ENCODE measurements at regions not wholly inside any gene's neighbourhood (a gene's known extent, or its start where the extent isn't known, plus 50 kb on each side); places are given as distances from the start of the nearest gene placed in this dataset.
"Not testable (repeated sequence)": the region's sequence is repeated elsewhere in the genome, so short reads cannot be mapped to it uniquely, and the experiment has no call there.

- no peak overlapping the region for H3K4me2 ChIP-seq
- ChIA-PET CTCF (no interaction called here), POLR2A (no interaction called here)
- FAIRE-seq (no peak), ATAC-seq (no peak), DNase-seq (ENCODE audit: low read depth in 1 of 2, low spot score in 1 of 2) (no peak)
- H3K4me1 ChIP-seq, result no peaks in the 10 kb centered on the region
- H3K27ac ChIP-seq, result no peak overlapping the region
- H3K9me3 ChIP-seq, result no peaks in the 10 kb centered on the region
- H3K4me3 ChIP-seq, result no peak overlapping the region
- 100% methylated on average over 1 of the region's 1 CpG for WGBS (ENCODE audit: missing lambda C conversion rate)
- TF ChIP-seq FOSB (CRISPR knock-in tag; IDR thresholded peaks at IDR 0.05) (no peak), HEYL (CRISPR knock-in tag; IDR thresholded peaks at IDR 0.05) (no peak), JUNB (IDR thresholded peaks at IDR 0.05) (no peak), POLR2AphosphoS2 (conservative IDR thresholded peaks at IDR 0.05; ENCODE audit: low read length) (no peak), SREBF2 (IDR thresholded peaks at IDR 0.05) (no peak), USF2 (IDR thresholded peaks at IDR 0.05) (no peak), NFE2L2 (conservative IDR thresholded peaks at IDR 0.05; ENCODE audit: low read length) (no peak), BHLHE40 (IDR thresholded peaks at IDR 0.05; ENCODE audit: low read depth, low read length) (no peak), ZNF302 (CRISPR knock-in tag; IDR thresholded peaks at IDR 0.05) (no peak), ELK1 (IDR thresholded peaks at IDR 0.05; ENCODE audit: low read depth, low read length) (no peak), HOXB5 (CRISPR knock-in tag; IDR thresholded peaks at IDR 0.05) (no peak), CEBPB (IDR thresholded peaks at IDR 0.05) (no peak), EP300 (IDR thresholded peaks at IDR 0.05) (no peak), RFX5 (IDR thresholded peaks at IDR 0.05) (no peak), HOXA7 (CRISPR knock-in tag; IDR thresholded peaks at IDR 0.05) (no peak), GATA3 (IDR thresholded peaks at IDR 0.05; ENCODE audit: borderline replicate concordance) (no peak), EHF (CRISPR knock-in tag; IDR thresholded peaks at IDR 0.05) (no peak), ZFP36 (IDR thresholded peaks at IDR 0.05; ENCODE audit: borderline replicate concordance, partially characterized antibody) (no peak)
These were observed 101.0 kb downstream of the KLRB1 start for GRCh38 chr12:9506746-9507145.

GRCh38 chr12:9503384-9503783 is 104.3 kb downstream of the KLRB1 start:
- ATAC-seq; POLR2A ChIA-PET; H3K27ac ChIP-seq; CTCF ChIA-PET; H3K4me2 ChIP-seq; DNase-seq (ENCODE audit: low read depth in 1 of 2, low spot score in 1 of 2); FAIRE-seq; H3K4me1 ChIP-seq; H3K9me3 ChIP-seq; H3K4me3 ChIP-seq: not testable (repeated sequence)
- 80% methylated on average over 2 of the region's 2 CpGs for WGBS (ENCODE audit: missing lambda C conversion rate)

GRCh38 chr12:9502845-9503244 is 104.9 kb downstream of the KLRB1 start:
- H3K4me2 ChIP-seq; H3K4me3 ChIP-seq; FAIRE-seq; DNase-seq (ENCODE audit: low read depth in 1 of 2, low spot score in 1 of 2); POLR2A ChIA-PET; H3K9me3 ChIP-seq; CTCF ChIA-PET; H3K27ac ChIP-seq; ATAC-seq; H3K4me1 ChIP-seq: not testable (repeated sequence)
- 92% methylated on average over 1 of the region's 1 CpG for WGBS (ENCODE audit: missing lambda C conversion rate)

- H3K4me2 ChIP-seq; H3K4me1 ChIP-seq; ATAC-seq; H3K9me3 ChIP-seq; H3K27ac ChIP-seq; POLR2A ChIA-PET; DNase-seq (ENCODE audit: low read depth in 1 of 2, low spot score in 1 of 2); H3K4me3 ChIP-seq; CTCF ChIA-PET: not testable (repeated sequence)
- FAIRE-seq, result peak; percentile 96
These were observed 114.4 kb downstream of the KLRB1 start for GRCh38 chr12:9493325-9493724.

- H3K27ac ChIP-seq; H3K4me3 ChIP-seq; POLR2A ChIA-PET; H3K4me2 ChIP-seq; H3K4me1 ChIP-seq; H3K9me3 ChIP-seq; FAIRE-seq; DNase-seq (ENCODE audit: low read depth in 1 of 2, low spot score in 1 of 2); CTCF ChIA-PET; ATAC-seq: not testable (repeated sequence)
- 49% methylated on average over 3 of the region's 3 CpGs for WGBS (ENCODE audit: missing lambda C conversion rate)
These were observed 126.4 kb downstream of the KLRB1 start for GRCh38 chr12:9481289-9481688.

- POLR2A ChIA-PET; CTCF ChIA-PET; H3K4me2 ChIP-seq; H3K9me3 ChIP-seq; ATAC-seq; DNase-seq (ENCODE audit: low read depth in 1 of 2, low spot score in 1 of 2); H3K4me1 ChIP-seq; H3K4me3 ChIP-seq; H3K27ac ChIP-seq; FAIRE-seq: not testable (repeated sequence)
- 84% methylated on average over 2 of the region's 2 CpGs for WGBS (ENCODE audit: missing lambda C conversion rate)
These were observed 133.5 kb downstream of the KLRB1 start for GRCh38 chr12:9474197-9474596.

Data from A549 (cell line).